ENCODE measurements at regions not wholly inside any gene's neighbourhood (a gene's known extent, or its start where the extent isn't known, plus 50 kb on each side); places are given as distances from the start of the nearest gene placed in this dataset.
"Not testable (repeated sequence)": the region's sequence is repeated elsewhere in the genome, so short reads cannot be mapped to it uniquely, and the experiment has no call there.

DNA sequence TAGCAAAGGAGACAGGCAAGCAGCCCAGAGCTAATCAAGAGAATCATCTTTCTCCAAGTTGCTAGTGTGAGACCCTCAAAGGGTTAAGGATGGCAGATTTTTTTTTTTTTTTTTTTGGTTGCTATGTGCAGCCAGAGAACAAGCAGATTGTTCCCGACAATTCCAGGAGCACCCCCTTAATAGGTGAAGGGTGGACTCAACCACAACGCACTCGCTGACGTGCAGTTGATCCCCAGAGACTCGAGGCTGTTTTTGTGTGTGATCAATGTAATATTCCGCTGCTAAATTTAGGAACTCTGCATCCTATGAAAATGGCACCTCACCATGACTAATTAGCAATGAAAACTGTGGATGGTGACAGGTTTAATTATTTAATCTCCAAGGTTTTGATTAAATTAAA, 789.0 kb downstream of the KCNA4 start:
- Histone ChIP-seq H3K27me3 (ENCODE audit: insufficient read depth, low read length, poor library complexity) (no peaks in the 10 kb centered on the region), H3K4me2 (ENCODE audit: insufficient read depth, low read length) (no peak overlapping the region), H3K79me2 (ENCODE audit: insufficient read depth, low read length) (no peaks in the 10 kb centered on the region), H3K4me3 (ENCODE audit: low read depth in 1 of 2, low read length in 2 of 2) (no peak overlapping the region), H3K4me1 (ENCODE audit: insufficient read depth, low read length) (no peaks in the 10 kb centered on the region), H2AFZ (ENCODE audit: low read depth, low read length) (no peak overlapping the region), H3K27ac (ENCODE audit: low read length) (no peak overlapping the region), H3K9ac (ENCODE audit: low read depth, low read length) (no peak overlapping the region), H3K36me3 (ENCODE audit: insufficient read depth, low read length) (no peaks in the 10 kb centered on the region), H3K9me3 (ENCODE audit: insufficient read depth, low read length, severe bottlenecking) (peaks cover 5% of the 10 kb centered on the region), H4K20me1 (ENCODE audit: insufficient read depth, low read length) (no peaks in the 10 kb centered on the region)
- no peak for TF ChIP-seq EZH2 (IDR thresholded peaks at IDR 0.05; ENCODE audit: borderline replicate concordance, low read depth, low read length, severe bottlenecking)
- TF ChIP-seq, protein P1, sequence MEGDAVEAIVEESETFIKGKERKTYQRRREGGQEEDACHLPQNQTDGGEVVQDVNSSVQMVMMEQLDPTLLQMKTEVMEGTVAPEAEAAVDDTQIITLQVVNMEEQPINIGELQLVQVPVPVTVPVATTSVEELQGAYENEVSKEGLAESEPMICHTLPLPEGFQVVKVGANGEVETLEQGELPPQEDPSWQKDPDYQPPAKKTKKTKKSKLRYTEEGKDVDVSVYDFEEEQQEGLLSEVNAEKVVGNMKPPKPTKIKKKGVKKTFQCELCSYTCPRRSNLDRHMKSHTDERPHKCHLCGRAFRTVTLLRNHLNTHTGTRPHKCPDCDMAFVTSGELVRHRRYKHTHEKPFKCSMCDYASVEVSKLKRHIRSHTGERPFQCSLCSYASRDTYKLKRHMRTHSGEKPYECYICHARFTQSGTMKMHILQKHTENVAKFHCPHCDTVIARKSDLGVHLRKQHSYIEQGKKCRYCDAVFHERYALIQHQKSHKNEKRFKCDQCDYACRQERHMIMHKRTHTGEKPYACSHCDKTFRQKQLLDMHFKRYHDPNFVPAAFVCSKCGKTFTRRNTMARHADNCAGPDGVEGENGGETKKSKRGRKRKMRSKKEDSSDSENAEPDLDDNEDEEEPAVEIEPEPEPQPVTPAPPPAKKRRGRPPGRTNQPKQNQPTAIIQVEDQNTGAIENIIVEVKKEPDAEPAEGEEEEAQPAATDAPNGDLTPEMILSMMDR (IDR thresholded peaks at IDR 0.05; ENCODE audit: borderline replicate concordance, extremely low read depth, low read length, poor library complexity, severe bottlenecking) = no peak
- DNase-seq (no peak), ATAC-seq (ENCODE audit: insufficient read depth, low read depth) (no peak)

DNA sequence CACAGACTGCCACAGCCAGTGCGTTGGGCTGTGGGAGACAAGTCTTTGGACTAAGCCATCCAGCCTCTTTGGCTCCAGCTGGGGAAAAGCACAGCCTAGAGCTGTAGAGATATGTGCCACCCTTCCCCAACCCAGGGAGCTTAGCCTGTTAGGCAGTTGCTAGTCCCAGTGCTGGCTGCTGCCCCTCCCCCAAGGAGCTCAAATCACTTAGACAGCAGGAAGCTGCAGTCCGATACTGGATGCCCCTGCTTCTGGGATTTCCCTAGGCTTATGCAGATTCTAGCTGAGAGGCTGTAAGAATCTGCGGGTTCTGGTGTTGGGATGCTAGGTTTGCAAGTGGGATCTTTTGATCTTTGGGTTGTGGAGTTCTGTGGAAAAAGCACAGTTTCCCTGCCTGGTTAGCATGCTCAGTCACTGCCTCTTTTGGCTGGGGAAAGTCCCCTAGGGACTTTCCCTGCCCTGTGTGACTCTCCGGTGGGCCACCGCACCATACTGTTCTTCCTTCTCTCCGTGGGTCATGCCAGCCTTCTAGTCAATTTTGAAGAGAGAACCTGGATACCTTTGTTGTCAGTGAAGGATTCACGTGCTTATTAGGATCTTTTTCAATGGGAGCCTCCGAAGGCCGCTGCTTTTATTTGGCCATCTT, 792.0 kb downstream of the KCNA4 start:
- no peak overlapping the region for H2AFZ ChIP-seq (ENCODE audit: low read depth, low read length)
- H3K36me3 ChIP-seq (ENCODE audit: insufficient read depth, low read length) = no peaks in the 10 kb centered on the region
- H3K27ac ChIP-seq (ENCODE audit: low read length) = no peak overlapping the region
- no peaks in the 10 kb centered on the region for H3K27me3 ChIP-seq (ENCODE audit: insufficient read depth, low read length, poor library complexity)
- no peak overlapping the region for H3K9ac ChIP-seq (ENCODE audit: low read depth, low read length)
- no peak overlapping the region for H3K4me3 ChIP-seq (ENCODE audit: low read depth in 1 of 2, low read length in 2 of 2)
- H3K79me2 ChIP-seq (ENCODE audit: insufficient read depth, low read length) = no peaks in the 10 kb centered on the region
- DNase-seq (no peak), ATAC-seq (ENCODE audit: insufficient read depth, low read depth) (no peak)
- H3K4me1 ChIP-seq (ENCODE audit: insufficient read depth, low read length) = no peaks in the 10 kb centered on the region
- H4K20me1 ChIP-seq (ENCODE audit: insufficient read depth, low read length) = no peaks in the 10 kb centered on the region
- TF ChIP-seq EZH2 (IDR thresholded peaks at IDR 0.05; ENCODE audit: borderline replicate concordance, low read depth, low read length, severe bottlenecking) = no peak
- TF ChIP-seq, protein P1 (IDR thresholded peaks at IDR 0.05; ENCODE audit: borderline replicate concordance, extremely low read depth, low read length, poor library complexity, severe bottlenecking) = no peak
- H3K4me2 ChIP-seq (ENCODE audit: insufficient read depth, low read length) = no peak overlapping the region
- peaks cover 5% of the 10 kb centered on the region for H3K9me3 ChIP-seq (ENCODE audit: insufficient read depth, low read length, severe bottlenecking)

DNA sequence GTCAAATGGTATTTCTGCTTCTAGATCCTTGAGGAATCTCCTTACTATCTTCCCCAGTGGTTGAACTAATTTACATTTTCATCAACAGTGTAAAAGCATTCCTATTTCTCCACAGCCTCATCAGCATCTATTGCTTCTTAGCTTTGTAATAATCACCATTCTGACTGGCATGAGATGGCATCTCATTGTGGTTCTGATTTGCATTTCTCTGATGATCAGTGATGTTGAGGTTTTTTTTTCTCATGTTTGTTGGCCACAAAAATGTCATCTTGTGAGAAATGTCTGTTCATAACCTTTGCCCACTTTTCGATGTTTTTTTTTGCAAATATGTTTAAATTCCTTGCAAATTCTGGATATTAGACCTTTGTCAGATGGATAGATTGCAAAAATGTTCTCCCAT, 797.3 kb downstream of the KCNA4 start:
- not testable (repeated sequence) for H3K4me1 ChIP-seq (ENCODE audit: insufficient read depth, low read length); H3K4me3 ChIP-seq (ENCODE audit: low read depth in 1 of 2, low read length in 2 of 2); ATAC-seq (ENCODE audit: insufficient read depth, low read depth); H3K4me2 ChIP-seq (ENCODE audit: insufficient read depth, low read length); DNase-seq; H3K27me3 ChIP-seq (ENCODE audit: insufficient read depth, low read length, poor library complexity); H3K79me2 ChIP-seq (ENCODE audit: insufficient read depth, low read length); H2AFZ ChIP-seq (ENCODE audit: low read depth, low read length); H4K20me1 ChIP-seq (ENCODE audit: insufficient read depth, low read length); H3K9ac ChIP-seq (ENCODE audit: low read depth, low read length); H3K9me3 ChIP-seq (ENCODE audit: insufficient read depth, low read length, severe bottlenecking); H3K36me3 ChIP-seq (ENCODE audit: insufficient read depth, low read length); H3K27ac ChIP-seq (ENCODE audit: low read length)

DNA sequence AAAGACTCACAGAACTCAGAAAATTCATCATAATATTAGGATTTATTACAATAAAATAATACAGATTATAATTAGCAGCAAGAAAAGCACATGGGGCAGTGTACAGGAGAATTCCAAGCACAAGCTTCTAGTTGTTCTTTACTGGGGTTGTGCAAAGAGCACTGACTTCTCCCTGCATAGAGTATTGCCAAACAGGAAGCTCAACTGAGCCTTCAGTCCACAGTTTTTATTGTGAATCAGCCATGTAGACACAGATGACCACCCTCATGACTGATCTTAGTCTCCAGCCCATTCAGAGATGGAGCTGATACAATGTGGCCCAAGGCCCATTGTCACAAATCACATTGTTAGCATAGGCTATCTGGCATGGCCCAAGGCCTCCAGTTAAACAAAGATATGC, 798.9 kb downstream of the KCNA4 start:
- no peak overlapping the region for H3K27ac ChIP-seq (ENCODE audit: low read length)
- no peaks in the 10 kb centered on the region for H3K9me3 ChIP-seq (ENCODE audit: insufficient read depth, low read length, severe bottlenecking)
- H3K4me3 ChIP-seq (ENCODE audit: low read depth in 1 of 2, low read length in 2 of 2) = no peak overlapping the region
- no peak overlapping the region for H2AFZ ChIP-seq (ENCODE audit: low read depth, low read length)
- H3K27me3 ChIP-seq (ENCODE audit: insufficient read depth, low read length, poor library complexity) = no peaks in the 10 kb centered on the region
- no peaks in the 10 kb centered on the region for H3K79me2 ChIP-seq (ENCODE audit: insufficient read depth, low read length)
- TF ChIP-seq, protein P1 (IDR thresholded peaks at IDR 0.05; ENCODE audit: borderline replicate concordance, extremely low read depth, low read length, poor library complexity, severe bottlenecking) = no peak
- TF ChIP-seq EZH2 (IDR thresholded peaks at IDR 0.05; ENCODE audit: borderline replicate concordance, low read depth, low read length, severe bottlenecking) = no peak
- no peaks in the 10 kb centered on the region for H4K20me1 ChIP-seq (ENCODE audit: insufficient read depth, low read length)
- ATAC-seq (ENCODE audit: insufficient read depth, low read depth) (no peak), DNase-seq (no peak)
- H3K9ac ChIP-seq (ENCODE audit: low read depth, low read length) = no peak overlapping the region
- no peak overlapping the region for H3K4me2 ChIP-seq (ENCODE audit: insufficient read depth, low read length)
- no peaks in the 10 kb centered on the region for H3K4me1 ChIP-seq (ENCODE audit: insufficient read depth, low read length)
- H3K36me3 ChIP-seq (ENCODE audit: insufficient read depth, low read length) = no peaks in the 10 kb centered on the region

All from DND-41 (cell line).